PC-9 (cell line): ENCODE measurements at regions not wholly inside any gene's neighbourhood (a gene's known extent, or its start where the extent isn't known, plus 50 kb on each side); places are given as distances from the start of the nearest gene placed in this dataset.

ENCODE experiments used
- BruUV-seq: library from RNA; stranded (reverse); fragments of 400-500 nt; replicated peaks from 2 replicates; lab custom pipeline; 2021; lab: Mats Ljungman, UMichigan
- CTCF ChIA-PET: fragments of 300-600 bp; sonication (Branson Sonifier 250); formaldehyde crosslinking; loops from one replicate; lab custom pipeline; 2022; ENCODE audit warnings: antibody characterized with exemption; lab: Charles Lee
- POLR2A ChIA-PET: fragments of 300-600 bp; sonication (Branson Sonifier 250); formaldehyde crosslinking; loops from one replicate; lab custom pipeline; 2022; ENCODE audit warnings: antibody characterized with exemption; ENCODE audit not compliant: unreplicated experiment; lab: Charles Lee
- DNase-seq, 2 experiments: peaks; one replicate each; pipeline versions ENCODE4 v3.0.0 to v3.0.0-alpha.2; 2015 to 2022; ENCODE audit warnings: mixed read lengths in 1 of 2
- H2AFZ ChIP-seq: fragments of 200-600 bp; sonication (generic); 2 replicates; pipeline ENCODE4 v1.8.1; 2017; ENCODE audit warnings: antibody characterized with exemption
- H3F3A ChIP-seq: fragments of 200-600 bp; sonication (generic); 2 replicates; pipeline ENCODE4 v1.8.1; 2017; ENCODE audit warnings: antibody characterized with exemption, mild to moderate bottlenecking, low read depth; ENCODE audit not compliant: insufficient read depth
- H3K27ac ChIP-seq: fragments of 200-600 bp; sonication (generic); 2 replicates; pipeline ENCODE4 v1.6.1; 2016; ENCODE audit warnings: mixed run types
- H3K27me3 ChIP-seq: fragments of 200-600 bp; sonication (generic); 2 replicates; pipeline ENCODE4 v1.6.1; 2016; ENCODE audit warnings: low read depth, mixed run types; ENCODE audit not compliant: insufficient read depth
- H3K36me3 ChIP-seq: fragments of 200-600 bp; sonication (generic); 2 replicates; pipeline ENCODE4 v1.6.1; 2016; ENCODE audit warnings: low read depth, mixed run types
- H3K4me1 ChIP-seq: fragments of 200-600 bp; sonication (generic); replicated peaks from 2 replicates; pipeline ENCODE4 v1.6.1; 2016; ENCODE audit warnings: mixed run types; ENCODE audit not compliant: insufficient read depth
- H3K4me2 ChIP-seq: fragments of 200-600 bp; sonication (generic); 2 replicates; pipeline ENCODE4 v1.6.1; 2017; ENCODE audit warnings: mixed run types
- H3K4me3 ChIP-seq: fragments of 200-600 bp; sonication (generic); 2 replicates; pipeline ENCODE4 v1.6.1; 2016; ENCODE audit warnings: mixed run types
- H3K79me2 ChIP-seq: fragments of 200-600 bp; sonication (generic); 2 replicates; pipeline ENCODE4 v1.6.1; 2017; ENCODE audit warnings: low read depth, mixed run types
- H3K9me2 ChIP-seq: fragments of 200-600 bp; sonication (generic); 2 replicates; pipeline ENCODE4 v1.8.1; 2017; ENCODE audit warnings: mild to moderate bottlenecking; ENCODE audit not compliant: insufficient read depth
- H3K9me3 ChIP-seq: fragments of 200-600 bp; sonication (generic); 2 replicates; pipeline ENCODE4 v1.8.1; 2016; ENCODE audit warnings: low read depth; ENCODE audit not compliant: insufficient read depth
- H4K20me1 ChIP-seq: fragments of 200-600 bp; sonication (generic); 2 replicates; pipeline ENCODE4 v1.8.1; 2017; ENCODE audit not compliant: insufficient read depth
- CTCF ChIP-seq: fragments of 200-600 bp; sonication (generic); conservative IDR thresholded peaks from 2 replicates; pipeline ENCODE4 v1.6.1; 2017; ENCODE audit warnings: mixed run types, antibody characterized with exemption, mild to moderate bottlenecking, moderate library complexity
- EZH2 ChIP-seq: fragments of 200-600 bp; sonication (generic); IDR thresholded peaks from 2 replicates; pipeline ENCODE4 v1.8.0; 2017; ENCODE audit warnings: antibody characterized with exemption, low read depth
- intact Hi-C: fragments of 100-400 bp; cut with micrococcal nuclease; formaldehyde crosslinking; loops from one replicate; pipeline ENCODE4 v1.10.0; 2022; ENCODE audit not compliant: unreplicated experiment

- Histone ChIP-seq H4K20me1 (no peaks in the 10 kb centered on the region), H3K9me2 (no peaks in the 10 kb centered on the region), H3K36me3 (no peaks in the 10 kb centered on the region), H2AFZ (no peak overlapping the region), H3K79me2 (no peaks in the 10 kb centered on the region), H3K27ac (no peak overlapping the region), H3K4me3 (no peak overlapping the region), H3K4me2 (no peak overlapping the region), H3K4me1 (no peaks in the 10 kb centered on the region), H3K9me3 (no peaks in the 10 kb centered on the region), H3K27me3 (no peaks in the 10 kb centered on the region), H3F3A (no peaks in the 10 kb centered on the region)
- POLR2A ChIA-PET = no interaction called here
- DNase-seq = no peak
- CTCF ChIA-PET = interaction anchor here (0.6 kb wide), 2 partner anchors 18 to 41 kb away, joined by 3 read pairs; no protein-coding TSS in a partner anchor
- TF ChIP-seq EZH2 (no peak), CTCF (no peak)
- no TSS peak for BruUV-seq
- intact Hi-C loops = no loop called here
Observed at GRCh38 chr7:91812388-91812787, 68.1 kb downstream of the MTERF1 start.

GRCh38 chr7:91814189-91814588, 66.3 kb downstream of the MTERF1 start:
- intact Hi-C loops = no loop called here
- Histone ChIP-seq H3K9me2 (no peaks in the 10 kb centered on the region), H3K36me3 (no peaks in the 10 kb centered on the region), H3F3A (no peaks in the 10 kb centered on the region), H3K4me3 (no peak overlapping the region), H3K79me2 (no peaks in the 10 kb centered on the region), H3K9me3 (no peaks in the 10 kb centered on the region), H3K4me1 (no peaks in the 10 kb centered on the region), H3K27me3 (no peaks in the 10 kb centered on the region), H4K20me1 (no peaks in the 10 kb centered on the region), H3K4me2 (no peak overlapping the region), H2AFZ (no peak overlapping the region), H3K27ac (no peak overlapping the region)
- POLR2A ChIA-PET = no interaction called here
- DNase-seq = no peak
- CTCF ChIA-PET = no interaction called here
- TF ChIP-seq EZH2 (no peak), CTCF (no peak)
- no TSS peak for BruUV-seq
